HepG2 (cell line): ENCODE measurements at regions not wholly inside any gene's neighbourhood (a gene's known extent, or its start where the extent isn't known, plus 50 kb on each side); places are given as distances from the start of the nearest gene placed in this dataset.

Source experiments
- ATAC-seq: fragments of 200-7000 bp; cut with Tn5 transposase; 3 replicates; pipeline ENCODE4 v1.9.1; 2020; ENCODE audit warnings: mild to moderate bottlenecking, moderate library complexity
- BruUV-seq: library from RNA; stranded (reverse); fragments of 400-500 nt; replicated peaks from 2 replicates; lab custom pipeline; 2021; lab: Mats Ljungman, UMichigan
- CTCF ChIA-PET: fragments of 300-600 bp; formaldehyde crosslinking; extraction: SDS; loops from one replicate; lab custom pipeline; 2021; ENCODE audit warnings: low total read pairs, inconsistent platforms, low intra/inter-chr PET ratio; lab: Yijun Ruan, JAX
- POLR2A ChIA-PET: fragments of 350-600 bp; sonication (Branson Sonifier 250); formaldehyde crosslinking; loops from one replicate; lab custom pipeline; 2020; ENCODE audit warnings: antibody characterized with exemption, inconsistent platforms; lab: Yijun Ruan, JAX
- DNase-seq: peaks from one replicate; pipeline ENCODE4 v3.0.0-alpha.2; 2015; ENCODE audit warnings: low spot score
- FAIRE-seq: peaks from 3 replicates; lab custom pipeline; 2011; peaks lifted over from hg19 to GRCh38; lab: Jason Lieb, UNC
- H2AFZ ChIP-seq: one replicate; pipeline ENCODE4 v1.6.1; 2011; ENCODE audit warnings: low read length, inconsistent platforms
- H3K27ac ChIP-seq: fragments of 300-600 bp; 3 replicates; pipeline ENCODE4 v1.8.0; 2011; ENCODE audit warnings: mixed run types, mild to moderate bottlenecking, mixed read lengths, low read length, inconsistent platforms; ENCODE audit not compliant: insufficient read depth; ENCODE audit errors: extremely low read length
- H3K27me3 ChIP-seq, 2 experiments: fragments of 200-600 bp in 1 of 2; 2 replicates in 1 of 2; 3 replicates in 1 of 2; pipeline versions ENCODE4 v1.6.0 to v1.8.0; 2011; ENCODE audit warnings: low read length in 2 of 2, mild to moderate bottlenecking in 2 of 2, moderate library complexity in 2 of 2, inconsistent platforms in 1 of 2; ENCODE audit not compliant: insufficient read depth in 2 of 2, control insufficient read depth in 1 of 2
- H3K36me3 ChIP-seq, 2 experiments: fragments of 200-600 bp in 1 of 2; replicated peaks in 1 of 2; 2 replicates in 1 of 2; 3 replicates in 1 of 2; pipeline versions ENCODE4 v1.5.1 to v1.8.0; 2011; ENCODE audit warnings: low read length in 2 of 2, inconsistent platforms in 1 of 2; ENCODE audit not compliant: insufficient read depth in 2 of 2, control insufficient read depth in 1 of 2
- H3K4me1 ChIP-seq: 2 replicates; pipeline ENCODE4 v1.5.1; 2012; ENCODE audit warnings: low read length, inconsistent platforms; ENCODE audit not compliant: insufficient read depth
- H3K4me2 ChIP-seq: 2 replicates; pipeline ENCODE4 v1.6.0; 2011; ENCODE audit warnings: low read depth, low read length, inconsistent platforms
- H3K4me3 ChIP-seq, 3 experiments: fragments of 200-600 bp in 1 of 3; sonication (generic), shearing (Covaris generic) in 1 of 3; replicated peaks in 1 of 3; 2 replicates each; pipeline ENCODE4 v1.5.1; 2011 to 2016; ENCODE audit warnings: low read length in 3 of 3, inconsistent platforms in 2 of 3, low read depth in 2 of 3, mild to moderate bottlenecking in 2 of 3, control low read depth in 1 of 3, mixed read lengths in 1 of 3; ENCODE audit not compliant: insufficient read depth in 1 of 3
- H3K79me2 ChIP-seq: one replicate; pipeline ENCODE4 v1.6.1; 2011; ENCODE audit warnings: low read length, inconsistent platforms; ENCODE audit not compliant: insufficient read depth
- H3K9ac ChIP-seq: 2 replicates; pipeline ENCODE4 v1.6.0; 2011; ENCODE audit warnings: mild to moderate bottlenecking, low read depth, low read length, inconsistent platforms; ENCODE audit not compliant: insufficient read depth
- H3K9me3 ChIP-seq: 2 replicates; pipeline ENCODE4 v1.5.1; 2012; ENCODE audit warnings: mild to moderate bottlenecking, low read length
- H4K20me1 ChIP-seq: 2 replicates; pipeline ENCODE4 v1.6.0; 2011; ENCODE audit warnings: inconsistent platforms, mild to moderate bottlenecking, low read length, moderate library complexity; ENCODE audit not compliant: insufficient read depth
- BORCS8-MEF2B ChIP-seq: sonication (generic); formaldehyde crosslinking; IDR thresholded peaks from 2 replicates; pipeline ENCODE4 v1.8.0; 2022; ENCODE audit warnings: mild to moderate bottlenecking, missing genetic modification reagents
- HNF4A ChIP-seq: sonication (generic); formaldehyde crosslinking; IDR thresholded peaks from 2 replicates; pipeline ENCODE4 v1.4.0; 2020; ENCODE audit warnings: missing genetic modification reagents
- THAP11 ChIP-seq: IDR thresholded peaks from 2 replicates; pipeline ENCODE4 v1.6.1; 2016; ENCODE audit warnings: missing biosample characterization, missing genetic modification reagents
- XBP1 ChIP-seq: sonication (generic); formaldehyde crosslinking; IDR thresholded peaks from 2 replicates; pipeline ENCODE4 v1.5.0; 2020; ENCODE audit warnings: missing genetic modification reagents
- ZNF33A ChIP-seq: sonication (generic); formaldehyde crosslinking; IDR thresholded peaks from 2 replicates; pipeline ENCODE4 v1.5.1; 2020; ENCODE audit warnings: missing genetic modification reagents, mild to moderate bottlenecking, moderate library complexity, borderline replicate concordance
- ZNF605 ChIP-seq: sonication (generic); formaldehyde crosslinking; IDR thresholded peaks from 2 replicates; pipeline ENCODE4 v1.8.0; 2022; ENCODE audit warnings: mild to moderate bottlenecking, missing genetic modification reagents
- WGBS: methylation state at CpG from one replicate; pipeline ENCODE4 v1.1.6; 2017; ENCODE audit warnings: low lambda C conversion rate; 5-methylcytosine and 5-hydroxymethylcytosine counted together
- in situ Hi-C: cut with HindIII; loops from 2 replicates; pipeline ENCODE4 v1.10.0; 2017; ENCODE audit warnings: low pct_unique_long_range_greater_than_20kb; ENCODE audit not compliant: extremely low pct_ligation_motif_present
- intact Hi-C: fragments of 100-400 bp; cut with micrococcal nuclease; formaldehyde crosslinking; loops from one replicate; pipeline ENCODE4 v1.10.0; 2022; ENCODE audit not compliant: unreplicated experiment
- TF ChIP-seq, protein P1 (sequence below): sonication (generic); formaldehyde crosslinking; IDR thresholded peaks from 2 replicates; pipeline ENCODE4 v1.5.1; 2020; ENCODE audit warnings: mild to moderate bottlenecking, missing genetic modification reagents
- TF ChIP-seq, protein P2 (sequence below): IDR thresholded peaks from 2 replicates; pipeline ENCODE4 v1.6.1; 2012; ENCODE audit warnings: low read depth, low read length, improper control_type of control experiment

DNA sequence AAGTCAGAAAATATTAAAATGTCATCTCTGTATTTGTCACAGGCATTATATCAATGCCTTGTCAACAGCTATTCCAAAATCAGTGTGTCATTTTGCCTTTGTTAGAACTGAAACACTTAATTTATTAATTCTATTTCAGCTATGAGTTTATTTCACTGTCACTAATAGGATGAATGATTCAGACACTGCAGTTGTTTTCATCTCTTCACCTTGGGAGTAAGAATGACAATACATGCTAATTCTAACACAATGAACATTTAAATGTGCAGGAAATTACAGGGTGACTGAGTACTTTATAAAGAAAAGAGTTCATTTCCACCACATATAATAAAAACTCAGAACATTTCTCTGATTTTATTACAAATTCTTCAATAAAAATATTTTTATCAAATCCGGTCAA, 109.7 kb downstream of the P2RY1 start:
- Histone ChIP-seq H3K4me3 (no peak overlapping the region), H3K27me3 (no peaks in the 10 kb centered on the region), H4K20me1 (no peaks in the 10 kb centered on the region), H3K4me2 (no peak overlapping the region), H3K9me3 (no peaks in the 10 kb centered on the region), H3K79me2 (no peaks in the 10 kb centered on the region), H3K9ac (no peak overlapping the region), H3K4me1 (no peaks in the 10 kb centered on the region), H3K27ac (no peak overlapping the region), H3K36me3 (no peaks in the 10 kb centered on the region), H2AFZ (no peak overlapping the region)
- 2% methylated on average over 1 of the region's 1 CpG for WGBS
- DNase-seq = no peak
- CTCF ChIA-PET = no interaction called here
- TF ChIP-seq, protein P1, sequence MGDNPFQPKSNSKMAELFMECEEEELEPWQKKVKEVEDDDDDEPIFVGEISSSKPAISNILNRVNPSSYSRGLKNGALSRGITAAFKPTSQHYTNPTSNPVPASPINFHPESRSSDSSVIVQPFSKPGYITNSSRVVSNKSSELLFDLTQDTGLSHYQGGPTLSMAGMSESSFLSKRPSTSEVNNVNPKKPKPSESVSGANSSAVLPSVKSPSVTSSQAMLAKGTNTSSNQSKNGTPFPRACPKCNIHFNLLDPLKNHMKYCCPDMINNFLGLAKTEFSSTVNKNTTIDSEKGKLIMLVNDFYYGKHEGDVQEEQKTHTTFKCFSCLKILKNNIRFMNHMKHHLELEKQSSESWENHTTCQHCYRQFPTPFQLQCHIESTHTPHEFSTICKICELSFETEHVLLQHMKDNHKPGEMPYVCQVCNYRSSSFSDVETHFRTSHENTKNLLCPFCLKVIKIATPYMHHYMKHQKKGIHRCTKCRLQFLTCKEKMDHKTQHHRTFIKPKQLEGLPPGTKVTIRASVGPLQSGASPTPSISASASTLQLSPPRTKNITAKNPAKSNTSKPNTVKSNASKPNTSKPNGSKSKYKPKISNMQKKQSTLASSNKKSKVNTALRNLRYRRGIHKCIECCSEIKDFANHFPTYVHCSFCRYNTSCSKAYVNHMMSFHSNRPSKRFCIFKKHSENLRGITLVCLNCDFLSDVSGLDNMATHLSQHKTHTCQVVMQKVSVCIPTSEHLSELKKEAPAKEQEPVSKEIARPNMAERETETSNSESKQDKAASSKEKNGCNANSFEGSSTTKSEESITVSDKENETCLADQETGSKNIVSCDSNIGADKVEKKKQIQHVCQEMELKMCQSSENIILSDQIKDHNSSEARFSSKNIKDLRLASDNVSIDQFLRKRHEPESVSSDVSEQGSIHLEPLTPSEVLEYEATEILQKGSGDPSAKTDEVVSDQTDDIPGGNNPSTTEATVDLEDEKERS (CRISPR knock-in tag) = no peak
- TF ChIP-seq XBP1 = no peak
- no peak for TF ChIP-seq ZNF33A (CRISPR knock-in tag)
- no peak for TF ChIP-seq HNF4A (CRISPR knock-in tag)
- TF ChIP-seq THAP11 (CRISPR knock-in tag) = no peak
- no peak for TF ChIP-seq ZNF605
- TF ChIP-seq BORCS8-MEF2B = no peak
- TF ChIP-seq, protein P2, sequence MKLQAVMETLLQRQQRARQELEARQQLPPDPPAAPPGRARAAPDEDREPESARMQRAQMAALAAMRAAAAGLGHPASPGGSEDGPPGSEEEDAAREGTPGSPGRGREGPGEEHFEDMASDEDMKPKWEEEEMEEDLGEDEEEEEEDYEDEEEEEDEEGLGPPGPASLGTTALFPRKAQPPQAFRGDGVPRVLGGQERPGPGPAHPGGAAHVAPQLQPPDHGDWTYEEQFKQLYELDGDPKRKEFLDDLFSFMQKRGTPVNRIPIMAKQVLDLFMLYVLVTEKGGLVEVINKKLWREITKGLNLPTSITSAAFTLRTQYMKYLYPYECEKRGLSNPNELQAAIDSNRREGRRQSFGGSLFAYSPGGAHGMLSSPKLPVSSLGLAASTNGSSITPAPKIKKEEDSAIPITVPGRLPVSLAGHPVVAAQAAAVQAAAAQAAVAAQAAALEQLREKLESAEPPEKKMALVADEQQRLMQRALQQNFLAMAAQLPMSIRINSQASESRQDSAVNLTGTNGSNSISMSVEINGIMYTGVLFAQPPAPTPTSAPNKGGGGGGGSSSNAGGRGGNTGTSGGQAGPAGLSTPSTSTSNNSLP = no peak
- intact Hi-C loops (no loop called here), in situ Hi-C loops (no loop called here)
- POLR2A ChIA-PET = no interaction called here
- FAIRE-seq = no peak
- no peak for ATAC-seq
- no TSS peak for BruUV-seq
